ENCODE measurements at regions not wholly inside any gene's neighbourhood (a gene's known extent, or its start where the extent isn't known, plus 50 kb on each side); places are given as distances from the start of the nearest gene placed in this dataset.

DNA sequence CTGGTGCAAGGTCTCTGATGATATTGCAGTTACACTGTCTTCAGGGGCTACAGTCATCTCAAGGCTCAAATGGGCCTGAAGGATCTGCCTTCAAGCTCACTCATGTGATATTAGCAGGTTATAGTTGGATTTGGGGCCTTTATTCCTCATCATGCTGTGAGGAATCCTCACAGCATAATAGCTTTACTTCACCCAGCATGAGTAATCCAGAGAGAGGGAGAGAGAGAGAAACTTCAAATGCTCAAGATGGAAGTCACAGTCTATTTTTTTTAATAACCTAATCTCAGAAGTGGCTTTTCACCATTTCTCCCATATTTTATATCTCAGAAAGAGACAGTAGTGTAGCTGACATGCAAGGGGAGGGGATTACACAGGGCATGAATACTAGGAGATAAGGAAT, 658.7 kb downstream of the EPHA4 start:
- no peak for DNase-seq (ENCODE audit: low spot score)
- TF ChIP-seq, protein P1, sequence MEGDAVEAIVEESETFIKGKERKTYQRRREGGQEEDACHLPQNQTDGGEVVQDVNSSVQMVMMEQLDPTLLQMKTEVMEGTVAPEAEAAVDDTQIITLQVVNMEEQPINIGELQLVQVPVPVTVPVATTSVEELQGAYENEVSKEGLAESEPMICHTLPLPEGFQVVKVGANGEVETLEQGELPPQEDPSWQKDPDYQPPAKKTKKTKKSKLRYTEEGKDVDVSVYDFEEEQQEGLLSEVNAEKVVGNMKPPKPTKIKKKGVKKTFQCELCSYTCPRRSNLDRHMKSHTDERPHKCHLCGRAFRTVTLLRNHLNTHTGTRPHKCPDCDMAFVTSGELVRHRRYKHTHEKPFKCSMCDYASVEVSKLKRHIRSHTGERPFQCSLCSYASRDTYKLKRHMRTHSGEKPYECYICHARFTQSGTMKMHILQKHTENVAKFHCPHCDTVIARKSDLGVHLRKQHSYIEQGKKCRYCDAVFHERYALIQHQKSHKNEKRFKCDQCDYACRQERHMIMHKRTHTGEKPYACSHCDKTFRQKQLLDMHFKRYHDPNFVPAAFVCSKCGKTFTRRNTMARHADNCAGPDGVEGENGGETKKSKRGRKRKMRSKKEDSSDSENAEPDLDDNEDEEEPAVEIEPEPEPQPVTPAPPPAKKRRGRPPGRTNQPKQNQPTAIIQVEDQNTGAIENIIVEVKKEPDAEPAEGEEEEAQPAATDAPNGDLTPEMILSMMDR (IDR thresholded peaks at IDR 0.05) = no peak
- no peak for ATAC-seq (ENCODE audit: low FRiP score)

DNA sequence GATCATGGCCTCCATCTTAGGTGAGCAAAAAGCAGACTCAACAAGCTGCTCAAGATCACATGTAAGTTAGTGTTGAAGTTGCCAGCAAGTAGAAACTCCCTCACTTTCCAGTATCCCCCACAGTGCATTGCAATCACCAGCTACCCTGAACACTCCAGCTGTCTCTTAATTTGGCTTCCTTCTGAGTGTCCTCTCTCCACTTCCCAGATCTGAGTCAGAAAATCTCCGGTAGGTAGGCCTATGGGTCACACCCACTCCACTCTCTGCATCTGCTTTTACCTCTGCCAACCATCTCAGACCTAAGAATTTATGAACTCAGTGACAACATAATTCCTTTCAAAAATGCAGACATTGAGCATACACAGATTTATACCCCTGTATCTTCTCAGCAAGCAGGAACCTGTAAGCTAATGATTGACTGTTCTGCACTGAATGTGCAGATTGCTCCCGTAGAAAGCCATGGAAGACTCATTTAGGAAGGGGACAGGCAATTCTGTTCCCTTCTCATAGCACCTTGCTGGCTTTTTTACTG, 656.9 kb downstream of the EPHA4 start:
- TF ChIP-seq, protein P1 (IDR thresholded peaks at IDR 0.05) = no peak
- no peak for ATAC-seq (ENCODE audit: low FRiP score)
- no peak for DNase-seq (ENCODE audit: low spot score)

DNA sequence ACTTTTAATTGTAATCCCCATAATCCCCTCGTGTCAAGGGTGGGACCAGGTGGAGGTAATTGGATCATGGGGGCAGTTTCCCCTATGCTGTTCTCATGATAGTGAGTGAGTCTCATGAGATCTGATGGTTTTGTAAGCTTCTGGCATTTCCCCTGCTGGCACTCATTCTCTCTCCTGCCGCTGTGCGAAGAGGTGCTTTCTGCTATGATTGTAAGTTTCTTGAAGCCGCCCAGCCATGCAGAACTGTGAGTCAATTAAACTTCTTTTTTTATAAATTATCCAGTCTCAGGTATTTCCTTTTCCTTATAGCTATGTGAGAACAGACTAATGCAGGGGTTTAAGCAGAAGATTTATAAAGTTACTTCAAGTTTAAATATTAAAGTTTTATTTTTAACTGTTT, 655.2 kb downstream of the EPHA4 start:
- TF ChIP-seq, protein P1 (IDR thresholded peaks at IDR 0.05) = no peak
- DNase-seq (ENCODE audit: low spot score) (no peak), ATAC-seq (ENCODE audit: low FRiP score) (no peak)

DNA sequence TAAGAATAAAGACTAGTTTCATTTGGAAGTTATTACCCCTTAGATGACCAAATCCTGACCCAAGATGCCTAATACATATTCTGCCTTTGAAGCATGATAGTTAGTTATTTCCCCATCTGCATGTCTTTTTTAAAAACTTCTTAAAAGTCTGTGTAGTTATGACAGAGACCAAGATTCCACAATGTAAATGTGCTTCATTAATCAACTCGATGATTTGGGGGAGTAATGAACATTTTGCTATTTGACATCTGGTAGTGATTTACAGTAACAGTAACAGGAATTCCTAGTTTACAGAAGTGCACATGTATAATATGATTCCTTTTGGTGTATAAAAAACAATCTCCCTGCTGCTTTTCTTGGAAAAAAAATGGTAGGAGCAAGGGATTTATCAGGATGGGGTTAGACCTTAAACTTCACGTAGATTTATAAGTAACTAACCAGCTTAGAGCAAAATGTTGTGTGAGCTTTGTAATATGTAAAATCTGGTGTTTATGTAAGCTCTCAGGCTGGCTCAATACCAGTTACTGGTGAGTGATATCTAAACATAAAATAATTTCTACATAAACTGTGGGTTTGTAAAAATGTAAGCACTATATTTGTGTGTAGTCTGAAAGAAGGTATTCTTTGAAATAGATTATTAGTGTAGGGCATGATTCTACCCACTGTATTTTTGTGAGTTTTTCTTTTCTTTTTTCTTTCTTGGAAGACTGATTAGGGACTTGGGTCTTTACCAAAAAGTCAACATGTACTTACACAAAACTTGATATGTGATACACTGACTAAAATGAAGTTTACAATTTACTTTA, 641.6 kb downstream of the EPHA4 start:
- ATAC-seq (ENCODE audit: low FRiP score) (no peak), DNase-seq (ENCODE audit: low spot score) (no peak)
- TF ChIP-seq, protein P1 (IDR thresholded peaks at IDR 0.05) = no peak

DNA sequence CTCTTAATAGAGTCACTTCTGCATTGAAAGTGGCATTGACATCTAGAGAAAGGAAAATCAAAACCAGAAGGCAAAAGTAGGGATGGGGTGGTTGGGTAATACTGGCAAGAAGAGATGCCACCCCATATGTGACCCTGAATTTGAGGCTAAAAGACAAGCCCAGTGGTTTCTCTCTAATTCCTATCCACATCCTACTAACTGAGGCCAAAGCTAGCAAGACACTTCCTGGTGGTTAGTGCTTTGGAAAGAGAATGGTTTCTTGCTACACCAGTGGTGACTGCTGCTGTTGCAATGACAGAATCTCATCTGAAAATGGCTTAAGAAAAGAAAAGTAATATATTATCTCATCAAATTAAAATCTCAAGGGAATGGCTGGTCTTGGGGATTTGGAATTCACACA, 640.6 kb downstream of the EPHA4 start:
- ATAC-seq (ENCODE audit: low FRiP score) (no peak), DNase-seq (ENCODE audit: low spot score) (no peak)
- TF ChIP-seq, protein P1 (IDR thresholded peaks at IDR 0.05) = no peak

DNA sequence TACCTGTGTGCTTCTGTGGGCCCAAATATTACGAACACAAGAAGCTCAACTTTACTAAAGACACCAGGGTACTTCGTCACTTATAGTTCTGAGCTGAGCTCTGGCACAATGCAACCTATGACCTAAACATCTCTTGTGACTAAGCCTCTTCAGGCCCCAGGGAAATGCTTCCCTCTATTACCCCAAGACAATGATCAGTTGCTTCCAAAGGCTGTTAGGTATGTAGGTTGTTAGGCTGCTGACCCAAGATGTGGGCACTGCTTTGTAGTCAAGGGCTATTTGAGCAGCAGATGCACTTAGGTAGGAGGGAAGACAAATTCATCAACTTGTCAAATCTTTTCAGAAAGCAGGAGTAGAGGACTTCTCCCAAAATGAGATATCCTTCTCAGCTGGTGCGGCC, 640.1 kb downstream of the EPHA4 start:
- DNase-seq (ENCODE audit: low spot score) = no peak
- ATAC-seq (ENCODE audit: low FRiP score) = no peak
- TF ChIP-seq, protein P1 (IDR thresholded peaks at IDR 0.05) = no peak

DNA sequence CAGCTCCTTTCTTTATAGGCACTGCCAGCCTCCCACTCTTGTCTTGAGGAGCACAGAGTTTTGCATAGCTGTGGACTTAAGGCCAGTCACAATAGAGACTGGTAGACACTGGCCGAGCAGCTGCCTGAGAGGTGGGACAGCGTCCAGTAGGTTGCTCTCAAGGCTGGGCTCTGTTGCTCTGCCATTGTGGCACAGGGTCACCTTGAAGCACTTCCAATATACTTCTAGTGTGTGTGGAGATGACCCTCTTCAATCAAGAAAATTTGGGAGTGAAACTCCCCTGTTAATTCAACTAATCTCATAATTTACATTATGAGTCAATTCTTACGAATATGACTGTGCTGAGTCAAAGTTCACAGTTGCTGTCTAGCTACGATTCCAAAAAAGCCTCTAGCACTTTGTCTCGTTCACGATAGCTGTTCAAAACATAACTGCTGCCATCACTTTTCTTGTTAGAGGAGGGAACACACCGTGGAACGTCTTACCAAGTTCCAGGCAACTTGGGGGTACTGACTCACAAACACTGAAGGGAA, 636.2 kb downstream of the EPHA4 start:
- TF ChIP-seq, protein P1 (IDR thresholded peaks at IDR 0.05) = no peak
- ATAC-seq (ENCODE audit: low FRiP score) (no peak), DNase-seq (ENCODE audit: low spot score) (no peak)

Measured in omental fat pad (tissue), 3 donors.